Osteocyte (in vitro differentiated cells): ENCODE measurements at regions not wholly inside any gene's neighbourhood (a gene's known extent, or its start where the extent isn't known, plus 50 kb on each side); places are given as distances from the start of the nearest gene placed in this dataset.

Experiments used
- DNase-seq: peaks from one replicate; pipeline ENCODE4 v3.0.0; 2021; ENCODE audit warnings: mixed read lengths; ENCODE audit not compliant: unreplicated experiment; ENCODE audit errors: extremely low spot score
- H3K27ac Mint-ChIP-seq: one replicate; pipeline ENCODE4 v1.8.0; 2021; ENCODE audit warnings: mild to moderate bottlenecking, mixed read lengths; ENCODE audit not compliant: unreplicated experiment
- H3K27me3 Mint-ChIP-seq: one replicate; pipeline ENCODE4 v1.8.0; 2021; ENCODE audit warnings: mixed read lengths; ENCODE audit not compliant: unreplicated experiment
- H3K36me3 Mint-ChIP-seq: one replicate; pipeline ENCODE4 v1.8.0; 2021; ENCODE audit warnings: mixed read lengths; ENCODE audit not compliant: unreplicated experiment
- H3K4me1 Mint-ChIP-seq: one replicate; pipeline ENCODE4 v1.8.0; 2021; ENCODE audit warnings: mixed read lengths; ENCODE audit not compliant: unreplicated experiment
- H3K4me3 Mint-ChIP-seq: one replicate; pipeline ENCODE4 v1.8.0; 2021; ENCODE audit warnings: mild to moderate bottlenecking, moderate library complexity, mixed read lengths; ENCODE audit not compliant: unreplicated experiment
- H3K9me3 Mint-ChIP-seq: one replicate; pipeline ENCODE4 v1.8.0; 2021; ENCODE audit warnings: mixed read lengths; ENCODE audit not compliant: unreplicated experiment
- TF ChIP-seq, protein P1 (sequence below): fragments of 200-600 bp; sonication (generic); IDR thresholded peaks from 2 replicates; pipeline ENCODE4 v1.5.0; 2021; ENCODE audit warnings: antibody characterized with exemption, mild to moderate bottlenecking, moderate library complexity

- Mint-ChIP-seq H3K36me3 (no peaks in the 10 kb centered on the region), H3K27ac (no peak overlapping the region), H3K27me3 (peaks cover 9% of the 10 kb centered on the region), H3K4me1 (no peaks in the 10 kb centered on the region), H3K9me3 (no peaks in the 10 kb centered on the region), H3K4me3 (no peak overlapping the region)
- no peak for DNase-seq
- TF ChIP-seq, protein P1, sequence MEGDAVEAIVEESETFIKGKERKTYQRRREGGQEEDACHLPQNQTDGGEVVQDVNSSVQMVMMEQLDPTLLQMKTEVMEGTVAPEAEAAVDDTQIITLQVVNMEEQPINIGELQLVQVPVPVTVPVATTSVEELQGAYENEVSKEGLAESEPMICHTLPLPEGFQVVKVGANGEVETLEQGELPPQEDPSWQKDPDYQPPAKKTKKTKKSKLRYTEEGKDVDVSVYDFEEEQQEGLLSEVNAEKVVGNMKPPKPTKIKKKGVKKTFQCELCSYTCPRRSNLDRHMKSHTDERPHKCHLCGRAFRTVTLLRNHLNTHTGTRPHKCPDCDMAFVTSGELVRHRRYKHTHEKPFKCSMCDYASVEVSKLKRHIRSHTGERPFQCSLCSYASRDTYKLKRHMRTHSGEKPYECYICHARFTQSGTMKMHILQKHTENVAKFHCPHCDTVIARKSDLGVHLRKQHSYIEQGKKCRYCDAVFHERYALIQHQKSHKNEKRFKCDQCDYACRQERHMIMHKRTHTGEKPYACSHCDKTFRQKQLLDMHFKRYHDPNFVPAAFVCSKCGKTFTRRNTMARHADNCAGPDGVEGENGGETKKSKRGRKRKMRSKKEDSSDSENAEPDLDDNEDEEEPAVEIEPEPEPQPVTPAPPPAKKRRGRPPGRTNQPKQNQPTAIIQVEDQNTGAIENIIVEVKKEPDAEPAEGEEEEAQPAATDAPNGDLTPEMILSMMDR, result no peak
These were observed 486.2 kb downstream of the TRAM1L1 start for GRCh38 chr4:116598980-116599789.

DNA sequence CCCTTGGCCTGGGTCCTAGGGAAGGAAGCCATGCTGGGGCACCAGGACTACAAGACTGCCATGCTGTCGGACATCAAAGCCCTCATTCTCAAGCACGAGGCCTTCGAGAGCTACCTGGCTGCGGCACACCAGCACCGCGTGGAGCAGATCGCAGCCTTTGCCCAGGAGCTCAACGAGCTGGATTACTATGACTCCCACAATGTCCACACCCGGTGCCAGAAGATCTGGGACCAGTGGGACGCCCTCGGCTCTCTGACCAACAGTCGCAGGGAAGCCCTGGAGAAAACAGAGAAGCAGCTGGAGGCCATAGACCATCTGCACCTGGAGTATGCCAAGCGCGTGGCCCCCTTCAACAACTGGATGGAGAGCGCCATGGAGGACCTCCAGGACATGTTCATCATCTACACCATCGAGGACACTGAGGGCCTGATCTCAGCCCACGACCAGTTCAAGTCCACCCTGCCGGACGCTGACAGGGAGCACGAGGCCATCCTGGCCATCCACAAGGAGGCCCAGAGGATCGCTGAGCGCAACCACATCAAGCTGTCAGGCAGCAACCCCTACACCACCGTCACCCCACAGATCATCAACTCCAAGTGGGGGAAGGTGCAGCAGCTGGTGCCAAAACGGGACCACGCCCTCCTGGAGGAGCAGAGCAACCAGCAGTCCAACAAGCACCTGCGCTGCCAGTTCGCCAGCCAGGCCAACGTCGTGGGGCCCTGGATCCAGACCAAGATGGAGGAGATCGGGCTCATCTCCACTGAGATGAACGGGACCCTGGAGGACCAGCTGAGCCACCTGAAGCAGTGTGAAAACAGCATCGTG is 487.0 kb downstream of the TRAM1L1 start:
- no peak overlapping the region for H3K4me3 Mint-ChIP-seq
- no peaks in the 10 kb centered on the region for H3K4me1 Mint-ChIP-seq
- no peaks in the 10 kb centered on the region for H3K36me3 Mint-ChIP-seq
- TF ChIP-seq, protein P1, result no peak
- no peaks in the 10 kb centered on the region for H3K9me3 Mint-ChIP-seq
- peaks cover 11% of the 10 kb centered on the region for H3K27me3 Mint-ChIP-seq
- no peak for DNase-seq
- no peak overlapping the region for H3K27ac Mint-ChIP-seq

- no peak overlapping the region for H3K4me3 Mint-ChIP-seq
- peaks cover 9% of the 10 kb centered on the region for H3K27me3 Mint-ChIP-seq
- no peaks in the 10 kb centered on the region for H3K9me3 Mint-ChIP-seq
- no peak for DNase-seq
- no peaks in the 10 kb centered on the region for H3K4me1 Mint-ChIP-seq
- TF ChIP-seq, protein P1, result no peak
- no peaks in the 10 kb centered on the region for H3K36me3 Mint-ChIP-seq
- H3K27ac Mint-ChIP-seq, result no peak overlapping the region
These were observed 494.7 kb downstream of the TRAM1L1 start for GRCh38 chr4:116590648-116591047.

DNA sequence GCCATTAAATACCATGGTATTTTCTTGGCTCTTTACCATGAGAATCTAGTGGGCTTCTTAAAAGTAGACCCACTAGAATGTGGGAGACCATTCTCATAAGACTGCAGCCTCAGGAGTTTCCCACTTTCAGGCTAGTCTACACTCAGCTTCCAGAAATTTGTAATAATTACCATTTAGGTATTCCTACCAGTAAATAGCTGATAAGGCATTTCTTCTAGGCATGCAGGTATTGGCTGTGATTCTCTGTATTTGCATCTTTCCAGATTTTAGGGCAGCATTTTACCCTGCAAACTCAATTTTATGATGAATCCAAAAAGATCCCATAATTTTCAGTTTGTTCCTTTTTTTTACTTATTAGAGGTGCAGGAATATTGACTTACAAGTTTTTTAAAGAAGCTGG is 496.6 kb downstream of the TRAM1L1 start:
- no peaks in the 10 kb centered on the region for H3K4me1 Mint-ChIP-seq
- no peaks in the 10 kb centered on the region for H3K9me3 Mint-ChIP-seq
- peaks cover 9% of the 10 kb centered on the region for H3K27me3 Mint-ChIP-seq

More for the DNA sequence above, 496.6 kb downstream of the TRAM1L1 start:
- Mint-ChIP-seq H3K4me3 (no peak overlapping the region), H3K36me3 (no peaks in the 10 kb centered on the region), H3K27ac (no peak overlapping the region)
- TF ChIP-seq, protein P1, result no peak
- DNase-seq, result no peak
